ENCODE measurements at regions not wholly inside any gene's neighbourhood (a gene's known extent, or its start where the extent isn't known, plus 50 kb on each side); places are given as distances from the start of the nearest gene placed in this dataset.

- Histone ChIP-seq H3K27ac (ENCODE audit: low read depth in 1 of 2, low read length in 2 of 2) (no peak overlapping the region), H3K4me3 (replicated peaks in 1 of 3; ENCODE audit: low read depth in 2 of 3, low read length in 3 of 3) (no peak overlapping the region), H3K4me1 (ENCODE audit: control insufficient read depth in 1 of 2, insufficient read depth in 2 of 2, low read length in 2 of 2) (no peaks in the 10 kb centered on the region), H3K27me3 (ENCODE audit: control insufficient read depth in 2 of 2, insufficient read depth in 2 of 2, low read length in 2 of 2) (no peaks in the 10 kb centered on the region), H3K4me2 (replicated peaks; ENCODE audit: extremely low read depth, low read length, poor library complexity, severe bottlenecking) (no peak overlapping the region), H3K9me3 (replicated peaks in 1 of 2; ENCODE audit: control insufficient read depth in 1 of 2, insufficient read depth in 1 of 2, low read length in 2 of 2) (no peaks in the 10 kb centered on the region), H3K79me2 (ENCODE audit: insufficient read depth, low read length) (no peaks in the 10 kb centered on the region), H2AFZ (ENCODE audit: insufficient read depth, low read depth, low read length, poor library complexity, severe bottlenecking) (no peak overlapping the region), H3K9ac (ENCODE audit: insufficient read depth, low read length, poor library complexity, severe bottlenecking) (no peak overlapping the region), H3K36me3 (replicated peaks in 1 of 2; ENCODE audit: control insufficient read depth in 1 of 2, insufficient read depth in 2 of 2, low read length in 2 of 2) (no peaks in the 10 kb centered on the region), H4K20me1 (ENCODE audit: insufficient read depth, low read length) (no peaks in the 10 kb centered on the region)
- intact Hi-C loops (cut with micrococcal nuclease), result no loop called here
- no peak for TF ChIP-seq CTCF (IDR thresholded peaks at IDR 0.05)
- Mint-ChIP-seq H3K36me3 (peaks cover 2 to 3% of the 10 kb centered on the region in 2 donors), H3K27ac (no peak overlapping the region), H3K27me3 (ENCODE audit: low read depth in 3 of 3) (peaks cover 0 to 2% (median 0%) of the 10 kb centered on the region in 3 donors), H3K4me3 (no peak overlapping the region), H3K4me1 (no peaks in the 10 kb centered on the region), H3K9me3 (peaks cover 0 to 2% (median 0%) of the 10 kb centered on the region in 7 donors)
- no CpG with 5 or more reads among the region's 3 CpGs for WGBS (ENCODE audit: insufficient coverage)
- DNase-seq, result no peak
Observed at GRCh38 chr16:72511171-72511570, 339.2 kb upstream of the PMFBP1 start.

GRCh38 chr16:72508191-72508590 is 336.2 kb upstream of the PMFBP1 start:
- WGBS (ENCODE audit: insufficient coverage), result no CpG with 5 or more reads among the region's 1 CpG
- intact Hi-C loops (cut with micrococcal nuclease), result no loop called here
- TF ChIP-seq CTCF (IDR thresholded peaks at IDR 0.05), result no peak
- Histone ChIP-seq H2AFZ (ENCODE audit: insufficient read depth, low read depth, low read length, poor library complexity, severe bottlenecking) (no peak overlapping the region), H3K9me3 (replicated peaks in 1 of 2; ENCODE audit: control insufficient read depth in 1 of 2, insufficient read depth in 1 of 2, low read length in 2 of 2) (no peaks in the 10 kb centered on the region), H4K20me1 (ENCODE audit: insufficient read depth, low read length) (no peaks in the 10 kb centered on the region), H3K27me3 (ENCODE audit: control insufficient read depth in 2 of 2, insufficient read depth in 2 of 2, low read length in 2 of 2) (no peaks in the 10 kb centered on the region), H3K4me2 (replicated peaks; ENCODE audit: extremely low read depth, low read length, poor library complexity, severe bottlenecking) (no peak overlapping the region), H3K36me3 (replicated peaks in 1 of 2; ENCODE audit: control insufficient read depth in 1 of 2, insufficient read depth in 2 of 2, low read length in 2 of 2) (no peaks in the 10 kb centered on the region), H3K79me2 (ENCODE audit: insufficient read depth, low read length) (no peaks in the 10 kb centered on the region), H3K4me3 (replicated peaks in 1 of 3; ENCODE audit: low read depth in 2 of 3, low read length in 3 of 3) (no peak overlapping the region), H3K9ac (ENCODE audit: insufficient read depth, low read length, poor library complexity, severe bottlenecking) (no peak overlapping the region), H3K4me1 (ENCODE audit: control insufficient read depth in 1 of 2, insufficient read depth in 2 of 2, low read length in 2 of 2) (no peaks in the 10 kb centered on the region), H3K27ac (ENCODE audit: low read depth in 1 of 2, low read length in 2 of 2) (no peak overlapping the region)
- Mint-ChIP-seq H3K9me3 (no peaks in the 10 kb centered on the region), H3K27ac (no peak overlapping the region), H3K27me3 (ENCODE audit: low read depth in 3 of 3) (peaks cover 0 to 2% (median 0%) of the 10 kb centered on the region in 3 donors), H3K4me1 (no peaks in the 10 kb centered on the region), H3K36me3 (peaks cover 0 to 2% of the 10 kb centered on the region in 2 donors), H3K4me3 (no peak overlapping the region)
- no peak for DNase-seq
